ENCODE measurements at regions not wholly inside any gene's neighbourhood (a gene's known extent, or its start where the extent isn't known, plus 50 kb on each side); places are given as distances from the start of the nearest gene placed in this dataset.

DNA sequence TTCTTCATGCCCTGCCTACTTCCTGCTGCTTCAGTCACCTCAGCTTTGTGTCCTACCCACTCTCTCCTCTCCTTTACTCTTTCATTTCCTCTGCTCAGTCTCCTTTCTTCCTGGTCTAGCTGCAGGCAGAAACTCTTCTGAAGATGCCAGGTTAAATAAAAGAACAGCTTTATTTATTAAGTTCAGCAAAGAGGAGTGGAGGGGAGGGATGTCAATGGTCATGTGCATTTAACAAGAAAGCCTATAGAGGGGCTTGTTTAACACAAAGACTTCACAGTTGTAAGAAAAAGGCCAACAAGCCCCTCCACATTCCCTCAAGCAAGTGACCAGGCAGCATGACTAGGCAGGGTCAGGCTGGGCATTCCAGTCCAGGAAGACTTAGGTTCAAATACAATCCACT, 609.2 kb downstream of the INSC start:
- TF ChIP-seq, protein P1, sequence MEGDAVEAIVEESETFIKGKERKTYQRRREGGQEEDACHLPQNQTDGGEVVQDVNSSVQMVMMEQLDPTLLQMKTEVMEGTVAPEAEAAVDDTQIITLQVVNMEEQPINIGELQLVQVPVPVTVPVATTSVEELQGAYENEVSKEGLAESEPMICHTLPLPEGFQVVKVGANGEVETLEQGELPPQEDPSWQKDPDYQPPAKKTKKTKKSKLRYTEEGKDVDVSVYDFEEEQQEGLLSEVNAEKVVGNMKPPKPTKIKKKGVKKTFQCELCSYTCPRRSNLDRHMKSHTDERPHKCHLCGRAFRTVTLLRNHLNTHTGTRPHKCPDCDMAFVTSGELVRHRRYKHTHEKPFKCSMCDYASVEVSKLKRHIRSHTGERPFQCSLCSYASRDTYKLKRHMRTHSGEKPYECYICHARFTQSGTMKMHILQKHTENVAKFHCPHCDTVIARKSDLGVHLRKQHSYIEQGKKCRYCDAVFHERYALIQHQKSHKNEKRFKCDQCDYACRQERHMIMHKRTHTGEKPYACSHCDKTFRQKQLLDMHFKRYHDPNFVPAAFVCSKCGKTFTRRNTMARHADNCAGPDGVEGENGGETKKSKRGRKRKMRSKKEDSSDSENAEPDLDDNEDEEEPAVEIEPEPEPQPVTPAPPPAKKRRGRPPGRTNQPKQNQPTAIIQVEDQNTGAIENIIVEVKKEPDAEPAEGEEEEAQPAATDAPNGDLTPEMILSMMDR (IDR thresholded peaks at IDR 0.05 in 8 of 11, conservative IDR thresholded peaks at IDR 0.05 in 3 of 11) = no peak
- no peak for TF ChIP-seq POLR2A (IDR thresholded peaks at IDR 0.05)
- no peak for TF ChIP-seq POLR2AphosphoS5 (IDR thresholded peaks at IDR 0.05)
